Spleen (tissue), 11 donors: ENCODE measurements at regions not wholly inside any gene's neighbourhood (a gene's known extent, or its start where the extent isn't known, plus 50 kb on each side); places are given as distances from the start of the nearest gene placed in this dataset.

ENCODE experiments used
- DNase-seq: peaks from one replicate; pipeline ENCODE4 v3.0.0-alpha.2; 2020
- H3K27ac ChIP-seq, 8 donors: fragments of 200-600 bp; sonication (generic) in 7 of 8; 1 replicate in 4 of 8; 2 replicates in 4 of 8; pipeline versions ENCODE4 v1.5.0 to v1.8.0; 2016 to 2021; ENCODE audit warnings: inconsistent platforms in 4 of 8, mild to moderate bottlenecking in 4 of 8, moderate library complexity in 1 of 8
- H3K27me3 ChIP-seq, 7 donors: fragments of 200-600 bp; sonication (generic) in 6 of 7; replicated peaks in 1 of 7; 1 replicate in 4 of 7; 2 replicates in 3 of 7; pipeline versions ENCODE4 v1.5.0 to v1.8.0; 2016 to 2021; ENCODE audit warnings: inconsistent platforms in 3 of 7, mild to moderate bottlenecking in 1 of 7
- H3K36me3 ChIP-seq, 6 donors: fragments of 200-600 bp; sonication (generic) in 5 of 6; 1 replicate in 4 of 6; 2 replicates in 2 of 6; pipeline versions ENCODE4 v1.5.0 to v1.8.0; 2016 to 2021; ENCODE audit warnings: inconsistent platforms in 2 of 6
- H3K4me1 ChIP-seq, 6 donors: fragments of 200-600 bp; sonication (generic) in 5 of 6; 1 replicate in 3 of 6; 2 replicates in 3 of 6; pipeline versions ENCODE4 v1.5.0 to v1.8.0; 2016 to 2021; ENCODE audit warnings: inconsistent platforms in 3 of 6
- H3K4me3 ChIP-seq, 8 donors: fragments of 200-600 bp; sonication (generic) in 7 of 8; 1 replicate in 4 of 8; 2 replicates in 4 of 8; pipeline versions ENCODE4 v1.5.0 to v1.8.0; 2016 to 2021; ENCODE audit warnings: inconsistent platforms in 4 of 8, mild to moderate bottlenecking in 4 of 8, moderate library complexity in 2 of 8
- H3K9me3 ChIP-seq, 8 donors: fragments of 200-600 bp; sonication (generic) in 7 of 8; 1 replicate in 4 of 8; 2 replicates in 4 of 8; pipeline versions ENCODE4 v1.5.0 to v1.8.0; 2016 to 2021; ENCODE audit warnings: inconsistent platforms in 4 of 8
- POLR2A ChIP-seq, 3 donors: fragments of 450-650 bp; IDR thresholded peaks; one replicate each; pipeline ENCODE4 v1.5.1; 2017; ENCODE audit warnings: antibody characterized with exemption in 3 of 3, mild to moderate bottlenecking in 1 of 3
- POLR2AphosphoS5 ChIP-seq, 3 donors: sonication (generic); formaldehyde crosslinking; IDR thresholded peaks; one replicate each; pipeline ENCODE4 v1.5.1; 2017; ENCODE audit warnings: antibody characterized with exemption in 3 of 3
- WGBS, 5 donors: extraction: QIAGEN DNeasy Blood & Tissue Kit in 3 of 5; methylation state at CpG; one replicate each; pipeline versions ENCODE4 v1.1.5 to v1.1.7; 2013 to 2018; 5-methylcytosine and 5-hydroxymethylcytosine counted together
- intact Hi-C: fragments of 100-400 bp; cut with DNase I; formaldehyde crosslinking; loops from one replicate; pipeline ENCODE4 v1.15.0; 2023; ENCODE audit warnings: low total_unique reads
- TF ChIP-seq, protein P1 (sequence below), 11 experiments: fragments of 200-600 bp in 7 of 11; fragments of 450-650 bp in 4 of 11; sonication (generic) in 4 of 11; IDR thresholded peaks in 8 of 11; conservative IDR thresholded peaks in 3 of 11; 1 replicate in 7 of 11; 2 replicates in 4 of 11; pipeline versions ENCODE4 v1.4.0 to v1.8.0; 2016 to 2021; ENCODE audit warnings: antibody characterized with exemption in 11 of 11, inconsistent platforms in 4 of 11, mild to moderate bottlenecking in 1 of 11
- donor health status: healthy with polysubstance abuse.
- donor health status: DM: no; HTN: no; CAD: no; lungs with moderate emphysema.
- donor health status: DM: no; HTN: no; CAD: no.
- donor health status: Bipolar disorder and iron deficiency.
- donor health status: healthy.
- donor health status: DM: no; HTN: no; CAD: no.
- donor health status: DM: yes; HTN: yes; CAD: no.

DNA sequence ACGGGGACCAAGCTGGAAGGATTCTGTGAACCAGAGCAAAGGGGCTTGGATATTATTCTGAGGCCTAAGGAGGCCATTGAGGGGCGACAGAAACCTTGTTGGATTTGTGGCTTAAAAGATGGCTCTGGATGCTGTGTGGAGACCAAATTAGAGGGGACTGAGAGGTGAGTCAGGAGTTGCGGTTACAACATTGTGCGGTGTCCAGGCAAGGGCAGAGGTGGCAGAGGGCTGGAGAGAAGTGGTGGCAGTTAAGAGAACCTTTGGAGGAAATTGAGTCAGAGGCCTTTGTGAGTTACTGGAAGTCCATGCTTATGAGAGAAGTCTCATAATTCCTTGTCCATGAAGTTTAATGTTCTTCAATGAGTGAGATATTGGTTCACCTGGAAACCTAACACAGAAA is 143.2 kb downstream of the FAM43A start:
- no peaks in the 10 kb centered on the region for H3K36me3 ChIP-seq
- H3K27me3 ChIP-seq, result no peaks in the 10 kb centered on the region
- peak; percentile 30 for DNase-seq
- H3K27ac ChIP-seq, result no peak overlapping the region
- intact Hi-C loops, result no loop called here
- TF ChIP-seq, protein P1, sequence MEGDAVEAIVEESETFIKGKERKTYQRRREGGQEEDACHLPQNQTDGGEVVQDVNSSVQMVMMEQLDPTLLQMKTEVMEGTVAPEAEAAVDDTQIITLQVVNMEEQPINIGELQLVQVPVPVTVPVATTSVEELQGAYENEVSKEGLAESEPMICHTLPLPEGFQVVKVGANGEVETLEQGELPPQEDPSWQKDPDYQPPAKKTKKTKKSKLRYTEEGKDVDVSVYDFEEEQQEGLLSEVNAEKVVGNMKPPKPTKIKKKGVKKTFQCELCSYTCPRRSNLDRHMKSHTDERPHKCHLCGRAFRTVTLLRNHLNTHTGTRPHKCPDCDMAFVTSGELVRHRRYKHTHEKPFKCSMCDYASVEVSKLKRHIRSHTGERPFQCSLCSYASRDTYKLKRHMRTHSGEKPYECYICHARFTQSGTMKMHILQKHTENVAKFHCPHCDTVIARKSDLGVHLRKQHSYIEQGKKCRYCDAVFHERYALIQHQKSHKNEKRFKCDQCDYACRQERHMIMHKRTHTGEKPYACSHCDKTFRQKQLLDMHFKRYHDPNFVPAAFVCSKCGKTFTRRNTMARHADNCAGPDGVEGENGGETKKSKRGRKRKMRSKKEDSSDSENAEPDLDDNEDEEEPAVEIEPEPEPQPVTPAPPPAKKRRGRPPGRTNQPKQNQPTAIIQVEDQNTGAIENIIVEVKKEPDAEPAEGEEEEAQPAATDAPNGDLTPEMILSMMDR (IDR thresholded peaks at IDR 0.05 in 8 of 11, conservative IDR thresholded peaks at IDR 0.05 in 3 of 11), result no peak
- no peak for TF ChIP-seq POLR2A (IDR thresholded peaks at IDR 0.05)
- TF ChIP-seq POLR2AphosphoS5 (IDR thresholded peaks at IDR 0.05), result no peak
- H3K4me1 ChIP-seq, result no peaks in the 10 kb centered on the region
- no peaks in the 10 kb centered on the region for H3K9me3 ChIP-seq
- no peak overlapping the region for H3K4me3 ChIP-seq
- 65 to 95% (median 81%) methylated on average over 4 of the region's 4 CpGs for WGBS, 5 donors

DNA sequence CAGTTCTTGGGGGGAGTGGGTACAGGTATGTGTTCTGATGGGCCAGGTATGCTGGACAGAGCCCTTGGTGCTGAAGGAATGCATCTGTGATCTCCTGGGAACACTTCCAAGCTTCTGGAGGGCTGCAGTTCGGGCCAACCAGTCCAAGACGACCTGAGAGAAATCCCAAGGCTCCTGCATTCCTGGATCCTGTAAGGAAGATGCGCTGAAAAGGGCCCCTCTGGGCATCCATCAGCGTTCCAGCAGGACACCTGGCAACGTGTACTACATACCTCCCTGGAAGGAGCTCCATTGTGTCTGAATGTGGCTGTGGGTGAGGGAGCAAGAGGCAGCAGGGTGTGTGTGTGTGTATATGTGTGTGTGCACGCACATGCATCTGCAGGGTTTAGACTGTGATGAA is 144.7 kb downstream of the FAM43A start:
- Histone ChIP-seq H3K4me1 (no peaks in the 10 kb centered on the region), H3K27ac (no peak overlapping the region), H3K9me3 (no peaks in the 10 kb centered on the region), H3K4me3 (no peak overlapping the region), H3K36me3 (no peaks in the 10 kb centered on the region), H3K27me3 (no peaks in the 10 kb centered on the region)
- DNase-seq, result peak; percentile 31
- 74 to 92% (median 79%) methylated on average over 6 of the region's 6 CpGs for WGBS, 5 donors
- intact Hi-C loops, result no loop called here
- TF ChIP-seq, protein P1 (IDR thresholded peaks at IDR 0.05 in 8 of 11, conservative IDR thresholded peaks at IDR 0.05 in 3 of 11), result no peak
- TF ChIP-seq POLR2A (IDR thresholded peaks at IDR 0.05) (no peak), POLR2AphosphoS5 (IDR thresholded peaks at IDR 0.05) (no peak)

DNA sequence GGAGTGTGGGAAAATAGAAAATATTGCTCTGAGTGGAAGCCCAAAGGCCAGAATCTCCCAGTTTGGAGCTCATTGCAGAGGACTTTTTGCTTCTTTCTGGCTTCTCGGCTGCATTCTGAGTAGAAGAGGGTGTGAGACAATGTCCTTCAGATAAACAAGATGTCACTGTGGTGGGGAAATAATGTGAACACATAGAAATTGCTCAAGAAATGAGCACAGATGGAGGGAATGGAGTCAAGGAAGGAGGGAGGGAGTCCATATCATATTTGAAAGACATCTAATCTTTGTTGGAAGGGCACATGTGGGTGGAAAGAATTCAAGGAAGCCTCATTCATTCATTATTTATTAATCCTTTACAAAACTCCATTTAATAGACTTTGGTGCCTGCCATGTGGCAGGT is 145.3 kb downstream of the FAM43A start:
- intact Hi-C loops, result no loop called here
- TF ChIP-seq POLR2AphosphoS5 (IDR thresholded peaks at IDR 0.05), result no peak
- no peak for TF ChIP-seq POLR2A (IDR thresholded peaks at IDR 0.05)
- TF ChIP-seq, protein P1 (IDR thresholded peaks at IDR 0.05 in 8 of 11, conservative IDR thresholded peaks at IDR 0.05 in 3 of 11), result no peak
- no peaks in the 10 kb centered on the region for H3K27me3 ChIP-seq
- no peaks in the 10 kb centered on the region for H3K9me3 ChIP-seq
- WGBS, 5 donors, result 58 to 100% (median 91%) methylated on average over 1 of the region's 1 CpG
- H3K27ac ChIP-seq, result no peak overlapping the region
- H3K4me1 ChIP-seq, result no peaks in the 10 kb centered on the region
- DNase-seq, result no peak
- no peak overlapping the region for H3K4me3 ChIP-seq
- H3K36me3 ChIP-seq, result no peaks in the 10 kb centered on the region

DNA sequence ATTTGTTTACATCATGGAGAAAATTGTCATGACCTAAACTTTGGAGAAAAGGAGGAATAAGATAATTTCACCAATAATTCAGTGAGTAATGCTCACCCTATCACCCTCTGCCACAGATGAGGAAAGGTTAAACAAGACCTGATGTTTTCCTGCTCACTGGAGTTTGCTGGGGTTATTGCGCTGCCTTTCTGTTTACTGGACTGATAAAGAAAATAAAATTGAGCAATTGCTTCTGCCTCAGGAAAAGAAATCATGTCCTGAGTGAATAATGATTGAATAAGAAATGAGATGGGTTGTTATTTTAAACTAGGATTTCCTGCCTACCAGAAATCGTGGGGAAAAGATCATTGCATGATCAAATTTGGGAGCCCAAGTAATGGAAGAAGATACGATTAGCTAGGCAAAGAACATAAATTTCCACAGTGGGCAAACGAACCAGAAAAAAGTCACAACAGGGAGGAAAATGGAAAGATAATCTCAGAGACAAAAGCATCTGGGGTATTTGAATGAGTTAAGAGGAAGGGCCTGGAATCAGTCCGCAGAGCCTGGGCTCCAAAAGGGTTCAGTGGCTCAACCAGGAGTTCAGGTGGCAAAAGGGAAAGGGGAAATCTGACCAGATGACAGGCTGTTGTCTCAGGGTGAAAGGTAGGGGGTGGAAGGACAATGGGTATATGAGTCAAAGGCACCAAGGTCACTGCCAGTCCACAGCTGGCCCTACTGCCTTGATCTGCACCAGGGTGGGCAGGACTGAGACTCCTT is 146.8 kb downstream of the FAM43A start:
- Histone ChIP-seq H3K9me3 (no peaks in the 10 kb centered on the region), H3K27me3 (no peaks in the 10 kb centered on the region), H3K36me3 (no peaks in the 10 kb centered on the region), H3K4me3 (no peak overlapping the region), H3K27ac (no peak overlapping the region), H3K4me1 (no peaks in the 10 kb centered on the region)
- intact Hi-C loops, result no loop called here
- no peak for TF ChIP-seq POLR2AphosphoS5 (IDR thresholded peaks at IDR 0.05)
- WGBS, 5 donors, result 71 to 88% (median 85%) methylated on average over 5 of the region's 5 CpGs
- DNase-seq, result no peak
